GM20000 (cell line): ENCODE measurements at regions not wholly inside any gene's neighbourhood (a gene's known extent, or its start where the extent isn't known, plus 50 kb on each side); places are given as distances from the start of the nearest gene placed in this dataset.

Experiments
- DNase-seq: peaks from one replicate; pipeline ENCODE4 v3.0.0; 2012; ENCODE audit warnings: low spot score
- TF ChIP-seq, protein P1 (sequence below): IDR thresholded peaks from 2 replicates; pipeline ENCODE4 v1.5.1; 2012; ENCODE audit warnings: mild to moderate bottlenecking, control low read depth; ENCODE audit errors: extremely low read depth, missing control alignments

DNA sequence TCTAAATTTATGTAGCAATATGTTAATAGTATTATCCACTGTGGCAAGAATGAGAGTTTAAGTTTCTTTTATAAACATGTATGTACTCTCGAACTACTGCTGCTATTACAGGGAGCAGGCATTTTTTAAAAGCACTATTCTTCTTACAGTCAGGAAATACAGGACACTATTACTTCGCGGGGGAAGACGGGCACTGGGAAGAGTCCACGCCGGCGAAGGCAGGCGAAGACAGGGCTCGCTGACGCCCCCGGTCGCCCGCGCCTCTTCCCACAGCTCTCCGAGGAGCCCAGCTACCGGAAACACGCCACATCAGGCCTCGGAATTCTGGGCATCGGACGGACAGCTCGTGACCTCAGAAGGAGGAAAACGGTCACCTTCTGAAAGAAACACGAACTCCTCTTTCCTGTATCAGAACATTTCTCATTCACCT lies 90.2 kb downstream of the FAM161A start:
- DNase-seq: peak; percentile 26
- TF ChIP-seq, protein P1, sequence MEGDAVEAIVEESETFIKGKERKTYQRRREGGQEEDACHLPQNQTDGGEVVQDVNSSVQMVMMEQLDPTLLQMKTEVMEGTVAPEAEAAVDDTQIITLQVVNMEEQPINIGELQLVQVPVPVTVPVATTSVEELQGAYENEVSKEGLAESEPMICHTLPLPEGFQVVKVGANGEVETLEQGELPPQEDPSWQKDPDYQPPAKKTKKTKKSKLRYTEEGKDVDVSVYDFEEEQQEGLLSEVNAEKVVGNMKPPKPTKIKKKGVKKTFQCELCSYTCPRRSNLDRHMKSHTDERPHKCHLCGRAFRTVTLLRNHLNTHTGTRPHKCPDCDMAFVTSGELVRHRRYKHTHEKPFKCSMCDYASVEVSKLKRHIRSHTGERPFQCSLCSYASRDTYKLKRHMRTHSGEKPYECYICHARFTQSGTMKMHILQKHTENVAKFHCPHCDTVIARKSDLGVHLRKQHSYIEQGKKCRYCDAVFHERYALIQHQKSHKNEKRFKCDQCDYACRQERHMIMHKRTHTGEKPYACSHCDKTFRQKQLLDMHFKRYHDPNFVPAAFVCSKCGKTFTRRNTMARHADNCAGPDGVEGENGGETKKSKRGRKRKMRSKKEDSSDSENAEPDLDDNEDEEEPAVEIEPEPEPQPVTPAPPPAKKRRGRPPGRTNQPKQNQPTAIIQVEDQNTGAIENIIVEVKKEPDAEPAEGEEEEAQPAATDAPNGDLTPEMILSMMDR: no peak

DNA sequence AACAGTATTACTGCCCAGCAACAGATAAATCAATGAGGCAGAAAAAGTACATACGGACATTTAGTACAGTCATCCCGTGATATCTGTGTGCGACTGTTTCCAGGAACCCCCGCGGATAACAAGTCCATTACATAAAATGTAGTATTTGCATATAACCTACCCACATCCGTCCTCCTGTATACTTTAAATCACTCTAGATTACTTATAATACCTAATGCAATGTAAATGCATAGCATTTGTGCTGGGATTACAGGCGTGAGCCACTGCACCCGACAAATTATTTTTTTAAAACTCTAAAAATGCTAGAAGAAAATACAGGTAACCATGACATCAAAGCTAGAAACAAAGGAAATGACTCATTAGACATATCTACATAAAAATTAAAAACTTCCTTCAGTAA lies 91.6 kb downstream of the FAM161A start:
- TF ChIP-seq, protein P1: no peak
- DNase-seq: peak; percentile 26

DNA sequence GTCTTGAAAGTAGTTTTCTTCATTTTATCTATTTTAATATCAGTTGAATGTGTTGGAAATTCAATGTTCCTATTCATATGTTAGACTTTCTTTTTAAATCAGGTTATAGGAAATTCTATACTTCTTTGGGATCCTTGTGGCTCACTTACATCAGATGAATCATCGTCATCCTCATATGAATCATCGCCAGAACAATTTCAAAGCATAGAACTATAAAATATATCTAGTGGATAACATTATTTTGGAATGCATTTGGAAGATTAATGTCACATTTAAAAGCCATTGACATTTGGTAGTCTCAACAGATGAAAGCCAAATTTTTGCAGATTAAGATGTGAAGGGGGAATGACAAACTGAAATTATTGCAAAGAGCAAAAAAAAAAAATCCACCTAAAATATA lies 94.1 kb downstream of the FAM161A start:
- no peak for DNase-seq
- TF ChIP-seq, protein P1: no peak

DNA sequence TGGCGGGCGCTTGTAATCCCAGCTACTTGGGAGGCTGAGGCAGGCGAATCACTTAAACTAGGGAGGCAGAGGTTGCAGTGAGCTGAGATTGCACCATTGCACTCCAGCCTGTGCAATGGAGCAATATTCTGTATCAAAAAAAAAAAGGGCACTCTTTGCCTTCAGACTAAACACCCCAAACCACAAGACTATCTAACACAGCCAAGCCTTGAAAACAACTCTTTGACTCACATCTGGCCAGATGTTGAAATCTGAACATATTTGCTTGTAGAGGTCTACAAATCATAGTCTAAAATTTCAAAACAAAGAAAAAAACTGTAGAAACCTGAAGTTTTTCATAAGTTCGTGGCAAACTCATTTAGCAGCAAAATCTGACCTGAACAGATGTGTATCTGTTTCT lies 94.9 kb downstream of the FAM161A start:
- TF ChIP-seq, protein P1: no peak
- DNase-seq: no peak

DNA sequence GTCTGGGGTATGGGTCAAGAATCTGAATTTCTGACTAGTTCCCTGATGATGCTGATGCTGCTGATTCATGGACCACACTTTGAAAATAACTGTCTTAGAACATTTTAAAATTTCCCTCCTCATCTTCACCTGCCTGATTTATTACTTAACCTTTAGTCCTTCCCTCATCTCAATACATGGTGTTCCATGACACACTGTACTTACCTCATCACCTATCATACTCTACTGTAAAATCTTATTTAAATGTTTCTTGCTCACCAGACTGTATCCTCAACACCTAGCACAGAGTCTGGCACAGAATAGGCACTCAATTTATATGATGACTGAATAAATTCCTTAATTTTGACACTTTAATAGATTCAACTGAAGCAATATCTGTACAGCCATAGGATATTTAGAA lies 95.7 kb downstream of the FAM161A start:
- TF ChIP-seq, protein P1: no peak
- no peak for DNase-seq

DNA sequence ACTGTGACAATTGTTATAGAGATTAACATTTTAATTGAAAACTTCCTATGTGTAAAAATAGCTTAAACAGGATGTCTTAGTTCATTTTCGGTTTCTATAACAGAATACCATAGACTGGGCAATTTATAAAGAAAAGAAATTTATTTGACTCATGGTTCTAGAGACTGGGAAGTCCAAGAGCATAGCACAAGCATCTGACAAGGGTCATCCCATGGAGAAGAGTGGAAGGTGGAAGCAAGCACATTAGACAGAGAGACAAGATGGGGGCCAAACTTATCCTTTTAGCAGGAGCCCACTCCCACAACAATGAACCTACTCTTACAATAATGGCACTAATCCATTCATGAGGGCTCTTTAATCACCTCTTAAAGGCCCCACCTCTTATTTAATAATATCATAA lies 100.3 kb downstream of the FAM161A start:
- DNase-seq: no peak

DNA sequence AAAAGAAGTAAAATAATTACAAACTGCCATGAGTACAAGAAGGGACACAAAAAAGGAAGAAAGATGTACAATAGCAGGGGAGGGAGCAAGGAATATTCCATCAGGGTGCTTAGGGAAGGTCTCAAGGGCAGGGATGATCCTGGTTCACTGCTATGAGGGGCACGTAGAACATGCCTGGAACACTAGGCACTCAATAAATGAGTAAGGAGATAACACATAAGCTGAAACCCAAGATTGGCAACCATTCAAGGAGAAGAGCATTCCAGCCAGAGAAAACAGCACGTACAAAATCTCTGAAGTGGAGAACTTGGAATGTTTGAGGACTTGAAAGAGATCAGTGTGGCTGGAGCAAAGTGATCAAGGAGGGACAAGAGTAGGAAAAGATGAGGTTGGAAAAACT lies 103.2 kb downstream of the FAM161A start:
- TF ChIP-seq, protein P1: no peak
- DNase-seq: no peak

More for the DNA sequence above, 100.3 kb downstream of the FAM161A start:
- TF ChIP-seq, protein P1: no peak
